ENCODE measurements at regions not wholly inside any gene's neighbourhood (a gene's known extent, or its start where the extent isn't known, plus 50 kb on each side); places are given as distances from the start of the nearest gene placed in this dataset.

DNA sequence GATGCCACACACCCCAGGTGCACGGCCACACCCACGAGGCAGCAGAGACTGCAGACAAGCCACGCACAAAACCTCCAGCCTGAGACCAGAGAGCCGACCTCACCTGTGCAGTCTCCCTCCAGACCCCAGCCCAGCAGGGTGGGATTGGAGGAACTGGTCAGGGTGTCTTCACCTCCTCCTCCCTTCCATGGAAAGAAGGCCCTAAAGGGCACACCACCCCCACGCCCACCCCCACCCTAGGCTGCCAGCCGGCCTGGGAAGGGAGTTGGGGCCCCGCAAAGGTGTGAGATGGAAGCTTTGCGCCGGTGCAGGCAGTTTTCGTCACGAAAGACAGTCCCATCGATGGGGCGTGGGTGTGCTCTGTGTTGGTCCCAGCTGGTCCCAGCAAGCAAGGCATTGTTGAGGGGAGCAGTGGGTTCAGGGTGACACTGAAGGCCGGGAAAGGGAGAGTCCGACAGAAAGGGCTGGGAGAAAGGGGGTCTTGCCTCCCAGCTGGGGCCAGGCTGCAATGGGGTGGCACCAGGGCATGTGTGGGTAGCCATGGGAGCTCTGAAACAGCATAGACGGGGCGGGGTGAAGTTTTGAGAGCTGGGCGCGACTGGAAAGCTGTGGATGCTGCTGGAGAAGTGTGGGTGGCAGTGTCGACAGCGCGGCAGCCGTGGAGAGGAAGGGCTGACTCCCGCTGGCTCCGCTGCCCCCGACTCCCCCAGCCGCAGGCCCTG is 349.2 kb downstream of the GLRX3 start:
- H3K27me3 ChIP-seq = peaks cover 0 to 4% (median 0%) of the 10 kb centered on the region in 3 donors
- DNase-seq (no peak), ATAC-seq (no peak)

DNA sequence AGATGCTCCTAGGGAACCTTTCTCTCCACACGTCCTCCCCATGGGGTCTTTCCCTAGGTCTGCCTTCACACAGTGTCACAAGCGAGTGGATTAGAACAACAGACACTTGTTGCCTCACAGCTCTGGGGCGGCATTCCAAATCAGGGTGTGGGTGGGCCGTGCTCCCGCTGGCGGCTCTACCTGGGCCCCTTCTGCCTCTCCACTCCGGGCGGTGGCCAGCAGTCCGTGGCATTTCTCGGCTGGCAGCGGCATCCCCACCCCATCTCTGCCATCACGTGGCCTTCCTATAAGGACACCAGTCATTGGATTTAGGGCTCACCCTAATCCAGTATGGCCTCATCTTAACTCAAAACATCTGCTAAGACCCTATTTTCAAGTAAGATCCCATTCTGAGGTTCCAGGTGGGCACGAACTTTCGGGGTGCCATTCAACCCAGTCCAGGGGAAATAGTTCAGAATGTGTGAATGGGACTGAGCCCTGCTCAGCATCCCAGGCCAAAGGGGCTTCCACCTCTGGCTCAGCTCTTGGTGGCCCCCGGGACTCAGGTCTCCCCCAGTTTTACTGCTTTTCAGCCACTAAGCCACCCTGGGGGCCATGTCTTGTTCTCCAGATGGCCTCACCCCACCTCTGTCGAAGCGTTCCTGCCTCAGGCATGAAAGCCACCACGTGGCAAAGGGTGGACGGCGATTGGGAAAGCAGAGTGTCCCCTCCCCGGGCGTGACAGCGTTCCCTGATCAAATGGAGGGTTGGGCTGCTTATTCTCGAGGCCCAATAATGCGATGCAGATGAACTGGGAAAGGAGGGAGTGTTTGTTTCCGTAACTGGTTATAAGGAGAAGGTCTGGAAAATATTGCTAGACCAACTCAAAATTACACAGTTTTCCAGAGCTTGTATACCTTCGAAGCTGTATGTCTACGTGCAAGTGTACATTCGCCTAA is 350.0 kb downstream of the GLRX3 start:
- Histone ChIP-seq H3K36me3 (no peaks in the 10 kb centered on the region), H3K27me3 (peaks cover 0 to 4% (median 0%) of the 10 kb centered on the region in 3 donors), H3K27ac (no peak overlapping the region), H3K4me3 (no peak overlapping the region), H3K4me1 (no peaks in the 10 kb centered on the region), H3K9me3 (no peaks in the 10 kb centered on the region)
- ATAC-seq (no peak), DNase-seq (no peak)
- TF ChIP-seq, protein P1, sequence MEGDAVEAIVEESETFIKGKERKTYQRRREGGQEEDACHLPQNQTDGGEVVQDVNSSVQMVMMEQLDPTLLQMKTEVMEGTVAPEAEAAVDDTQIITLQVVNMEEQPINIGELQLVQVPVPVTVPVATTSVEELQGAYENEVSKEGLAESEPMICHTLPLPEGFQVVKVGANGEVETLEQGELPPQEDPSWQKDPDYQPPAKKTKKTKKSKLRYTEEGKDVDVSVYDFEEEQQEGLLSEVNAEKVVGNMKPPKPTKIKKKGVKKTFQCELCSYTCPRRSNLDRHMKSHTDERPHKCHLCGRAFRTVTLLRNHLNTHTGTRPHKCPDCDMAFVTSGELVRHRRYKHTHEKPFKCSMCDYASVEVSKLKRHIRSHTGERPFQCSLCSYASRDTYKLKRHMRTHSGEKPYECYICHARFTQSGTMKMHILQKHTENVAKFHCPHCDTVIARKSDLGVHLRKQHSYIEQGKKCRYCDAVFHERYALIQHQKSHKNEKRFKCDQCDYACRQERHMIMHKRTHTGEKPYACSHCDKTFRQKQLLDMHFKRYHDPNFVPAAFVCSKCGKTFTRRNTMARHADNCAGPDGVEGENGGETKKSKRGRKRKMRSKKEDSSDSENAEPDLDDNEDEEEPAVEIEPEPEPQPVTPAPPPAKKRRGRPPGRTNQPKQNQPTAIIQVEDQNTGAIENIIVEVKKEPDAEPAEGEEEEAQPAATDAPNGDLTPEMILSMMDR (IDR thresholded peaks at IDR 0.05 in 4 of 5, conservative IDR thresholded peaks at IDR 0.05 in 1 of 5) = no peak
- no peak for TF ChIP-seq POLR2A (IDR thresholded peaks at IDR 0.05)
- intact Hi-C loops (cut with DNase I; ENCODE audit: low total_unique reads) = no loop called here
- in situ Hi-C loops (cut with MboI; ENCODE audit: low sequenced_read_pairs in 4 of 4) = no loop called here

More for the DNA sequence above, 349.2 kb downstream of the GLRX3 start:
- no peaks in the 10 kb centered on the region for H3K36me3 ChIP-seq
- no peak overlapping the region for H3K4me3 ChIP-seq
- no peaks in the 10 kb centered on the region for H3K9me3 ChIP-seq
- TF ChIP-seq, protein P1 (IDR thresholded peaks at IDR 0.05 in 4 of 5, conservative IDR thresholded peaks at IDR 0.05 in 1 of 5) = no peak
- TF ChIP-seq POLR2A (IDR thresholded peaks at IDR 0.05) = no peak
- intact Hi-C loops (cut with DNase I; ENCODE audit: low total_unique reads) (no loop called here), in situ Hi-C loops (cut with MboI; ENCODE audit: low sequenced_read_pairs in 4 of 4) (no loop called here)
- H3K4me1 ChIP-seq = no peaks in the 10 kb centered on the region
- no peak overlapping the region for H3K27ac ChIP-seq

GRCh38 chr10:130486906-130487305 is 350.7 kb downstream of the GLRX3 start:
- no peak for ATAC-seq
- Histone ChIP-seq H3K4me3 (no peak overlapping the region), H3K9me3 (no peaks in the 10 kb centered on the region), H3K27me3 (peaks cover 0 to 4% (median 0%) of the 10 kb centered on the region in 3 donors), H3K27ac (no peak overlapping the region), H3K36me3 (no peaks in the 10 kb centered on the region), H3K4me1 (no peaks in the 10 kb centered on the region)
- intact Hi-C loops (cut with DNase I; ENCODE audit: low total_unique reads) = no loop called here
- DNase-seq = no peak
- TF ChIP-seq, protein P1 (IDR thresholded peaks at IDR 0.05 in 4 of 5, conservative IDR thresholded peaks at IDR 0.05 in 1 of 5) = no peak
- no peak for TF ChIP-seq POLR2A (IDR thresholded peaks at IDR 0.05)
- in situ Hi-C loops (cut with MboI; ENCODE audit: low sequenced_read_pairs in 4 of 4) = no loop called here

- intact Hi-C loops (cut with DNase I; ENCODE audit: low total_unique reads) = no loop called here
- DNase-seq (no peak), ATAC-seq (no peak)
- no peak overlapping the region for H3K4me3 ChIP-seq
- in situ Hi-C loops (cut with MboI; ENCODE audit: low sequenced_read_pairs in 4 of 4) = no loop called here
- TF ChIP-seq POLR2A (IDR thresholded peaks at IDR 0.05) = no peak
- TF ChIP-seq, protein P1 (IDR thresholded peaks at IDR 0.05 in 4 of 5, conservative IDR thresholded peaks at IDR 0.05 in 1 of 5) = no peak
- H3K36me3 ChIP-seq = no peaks in the 10 kb centered on the region
- no peaks in the 10 kb centered on the region for H3K9me3 ChIP-seq
- no peaks in the 10 kb centered on the region for H3K4me1 ChIP-seq
- H3K27ac ChIP-seq = no peak overlapping the region
- peaks cover 0 to 4% (median 0%) of the 10 kb centered on the region in 3 donors for H3K27me3 ChIP-seq
These were observed 351.4 kb downstream of the GLRX3 start for GRCh38 chr10:130487566-130487965.
